OCI-LY3 (cell line): ENCODE measurements at regions not wholly inside any gene's neighbourhood (a gene's known extent, or its start where the extent isn't known, plus 50 kb on each side); places are given as distances from the start of the nearest gene placed in this dataset.

ENCODE experiments used
- CTCF ChIP-seq: fragments of 200-600, 300-600 bp; sonication (generic); IDR thresholded peaks from 2 replicates; pipeline ENCODE4 v1.5.1; 2014; ENCODE audit warnings: antibody characterized with exemption, low read length, low read depth
- EZH2phosphoT487 ChIP-seq: fragments of 200-600 bp; shearing (Covaris generic); IDR thresholded peaks from 2 replicates; pipeline ENCODE4 v1.6.1; 2018; ENCODE audit warnings: antibody characterized with exemption, mixed run types, low read depth

GRCh38 chr6:56372406-56372995, 125.1 kb upstream of the COL21A1 start:
- TF ChIP-seq CTCF (no peak), EZH2phosphoT487 (no peak)
